K562 (cell line): ENCODE measurements at regions not wholly inside any gene's neighbourhood (a gene's known extent, or its start where the extent isn't known, plus 50 kb on each side); places are given as distances from the start of the nearest gene placed in this dataset.

Experiments
- ARID2 ChIP-seq: fragments of 450-650 bp; IDR thresholded peaks from 2 replicates; pipeline ENCODE4 v1.6.1; 2017; ENCODE audit warnings: antibody characterized with exemption, mild to moderate bottlenecking
- CBX8 ChIP-seq: fragments of 200-600 bp; sonication (generic); IDR thresholded peaks from 2 replicates; pipeline ENCODE4 v1.6.1; 2012; ENCODE audit warnings: borderline replicate concordance, mixed run types, low read depth, mild to moderate bottlenecking, moderate library complexity, mixed read lengths, low read length, control low read depth, inconsistent platforms; ENCODE audit not compliant: poor library complexity, severe bottlenecking; ENCODE audit errors: extremely low read depth
- CREBBP ChIP-seq: IDR thresholded peaks from one replicate; pipeline ENCODE4 v1.6.1; 2012; ENCODE audit warnings: low read depth, mild to moderate bottlenecking, control low read depth, inconsistent platforms, low read length
- E2F8 ChIP-seq: fragments of 450-650 bp; IDR thresholded peaks from 2 replicates; pipeline ENCODE4 v1.7.1; 2018; ENCODE audit warnings: mild to moderate bottlenecking, low read depth; ENCODE audit not compliant: partially characterized antibody
- HES1 ChIP-seq: fragments of 450-650 bp; IDR thresholded peaks from 2 replicates; pipeline ENCODE4 v1.6.1; 2016; ENCODE audit warnings: low read depth, mild to moderate bottlenecking, moderate library complexity
- KDM5B ChIP-seq: fragments of 200-600 bp; sonication (generic); IDR thresholded peaks from 2 replicates; pipeline ENCODE4 v1.6.1; 2012; ENCODE audit warnings: low read depth, mild to moderate bottlenecking, moderate library complexity, low read length, control low read depth, inconsistent platforms; ENCODE audit not compliant: insufficient replicate concordance
- KLF1 ChIP-seq: fragments of 450-650 bp; IDR thresholded peaks from 2 replicates; pipeline ENCODE4 v1.6.1; 2016; ENCODE audit warnings: missing genetic modification characterization, missing compliant biosample characterization
- POLR2AphosphoS2 ChIP-seq: IDR thresholded peaks from 2 replicates; pipeline ENCODE4 v1.6.1; 2012; ENCODE audit warnings: low read length, improper control_type of control experiment
- POLR3G ChIP-seq: IDR thresholded peaks from 2 replicates; pipeline ENCODE4 v1.6.1; 2011; ENCODE audit not compliant: insufficient read length, insufficient replicate concordance; ENCODE audit errors: extremely low read depth
- RBM14 ChIP-seq: fragments of 200-400 bp; formaldehyde crosslinking; IDR thresholded peaks from 2 replicates; pipeline ENCODE4 v1.6.1; 2018; ENCODE audit warnings: low read depth, mild to moderate bottlenecking, low read length, moderate library complexity, borderline replicate concordance; ENCODE audit not compliant: insufficient read depth
- TRIM28 ChIP-seq: fragments of 450-650 bp; IDR thresholded peaks from 2 replicates; pipeline ENCODE4 v1.6.1; 2017
- TSC22D4 ChIP-seq: fragments of 450-650 bp; IDR thresholded peaks from 2 replicates; pipeline ENCODE4 v1.6.1; 2016; ENCODE audit warnings: missing genetic modification characterization, missing biosample characterization, control low read depth
- ZNF609 ChIP-seq: sonication (generic); formaldehyde crosslinking; IDR thresholded peaks from 2 replicates; pipeline ENCODE4 v1.8.1; 2023; ENCODE audit warnings: missing genetic modification reagents, mild to moderate bottlenecking, borderline replicate concordance
- ZNF766 ChIP-seq: fragments of 200-800 bp; sonication (Bioruptor generic); conservative IDR thresholded peaks from 2 replicates; pipeline ENCODE4 v1.6.1; 2016; ENCODE audit warnings: missing genetic modification characterization, missing compliant biosample characterization
- TF ChIP-seq, protein P1 (sequence below): sonication (generic); formaldehyde crosslinking; IDR thresholded peaks from 2 replicates; pipeline ENCODE4 v1.8.0; 2022; ENCODE audit warnings: mild to moderate bottlenecking, missing genetic modification reagents, borderline replicate concordance

DNA sequence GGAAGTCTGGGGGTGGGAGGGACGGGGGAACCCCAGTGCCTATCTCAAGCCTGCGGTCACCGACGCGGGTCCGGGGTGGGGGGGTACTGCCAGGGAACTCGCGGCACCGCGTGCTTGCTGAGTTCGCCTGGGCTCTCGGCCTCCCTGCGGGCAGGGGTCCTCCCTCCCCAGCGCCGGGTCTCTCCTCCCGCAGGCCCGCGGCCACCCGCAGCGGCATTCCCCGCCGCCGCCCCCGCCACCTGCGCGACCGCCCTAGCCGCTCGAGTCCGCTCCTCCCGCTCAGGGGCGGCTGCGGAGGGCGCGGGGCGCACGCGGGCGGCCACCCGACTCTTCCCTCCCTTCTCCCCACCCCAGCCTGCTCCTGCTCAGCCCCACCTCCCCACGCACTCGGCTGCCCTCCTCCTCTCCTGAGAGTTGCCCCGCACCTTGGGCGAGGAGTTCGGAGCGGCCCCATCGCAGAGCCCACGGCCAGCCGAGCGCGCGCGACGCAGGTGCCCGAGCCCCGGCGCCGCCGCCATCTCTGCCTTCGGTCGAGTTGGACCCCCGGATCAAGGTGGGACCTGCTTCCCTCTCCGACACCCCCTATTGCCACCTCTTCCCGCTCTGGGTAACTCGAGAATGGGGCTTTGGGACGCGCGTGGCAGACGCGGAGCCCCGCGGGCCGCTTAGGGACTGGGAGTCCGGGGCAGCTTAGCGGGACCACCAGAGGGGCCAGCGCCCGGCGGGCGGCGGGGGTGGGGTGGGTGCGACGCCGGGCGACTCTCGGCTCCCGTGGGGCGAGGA lies 105.0 kb downstream of the LEPR start (continued):
- TF ChIP-seq POLR2AphosphoS2 (no peak), RBM14 (0 out of 2 replicates have a peak, but pooled peaks have one; percentile 78), KLF1 (tag) (no peak), ZNF766 (CRISPR knock-in tag) (no peak), TRIM28 (no peak), POLR3G (no peak), E2F8 (no peak), CBX8 (no peak), ZNF609 (no peak), ARID2 (0 out of 2 replicates have a peak, but pooled peaks have one; percentile 31), KDM5B (peak; percentile 40), CREBBP (no peak), TSC22D4 (tag) (no peak), HES1 (no peak)
- TF ChIP-seq, protein P1, sequence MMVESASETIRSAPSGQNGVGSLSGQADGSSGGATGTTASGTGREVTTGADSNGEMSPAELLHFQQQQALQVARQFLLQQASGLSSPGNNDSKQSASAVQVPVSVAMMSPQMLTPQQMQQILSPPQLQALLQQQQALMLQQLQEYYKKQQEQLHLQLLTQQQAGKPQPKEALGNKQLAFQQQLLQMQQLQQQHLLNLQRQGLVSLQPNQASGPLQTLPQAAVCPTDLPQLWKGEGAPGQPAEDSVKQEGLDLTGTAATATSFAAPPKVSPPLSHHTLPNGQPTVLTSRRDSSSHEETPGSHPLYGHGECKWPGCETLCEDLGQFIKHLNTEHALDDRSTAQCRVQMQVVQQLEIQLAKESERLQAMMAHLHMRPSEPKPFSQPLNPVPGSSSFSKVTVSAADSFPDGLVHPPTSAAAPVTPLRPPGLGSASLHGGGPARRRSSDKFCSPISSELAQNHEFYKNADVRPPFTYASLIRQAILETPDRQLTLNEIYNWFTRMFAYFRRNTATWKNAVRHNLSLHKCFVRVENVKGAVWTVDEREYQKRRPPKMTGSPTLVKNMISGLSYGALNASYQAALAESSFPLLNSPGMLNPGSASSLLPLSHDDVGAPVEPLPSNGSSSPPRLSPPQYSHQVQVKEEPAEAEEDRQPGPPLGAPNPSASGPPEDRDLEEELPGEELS (CRISPR knock-in tag), result no peak
